Endodermal cell (in vitro differentiated cells): ENCODE measurements at regions not wholly inside any gene's neighbourhood (a gene's known extent, or its start where the extent isn't known, plus 50 kb on each side); places are given as distances from the start of the nearest gene placed in this dataset.

ENCODE experiments used
- DNase-seq: peaks from one replicate; pipeline ENCODE4 v3.0.0-alpha.2; 2017
- H3K27ac ChIP-seq: 2 replicates; pipeline ENCODE4 v1.5.1; 2013; ENCODE audit warnings: mild to moderate bottlenecking, low read depth, low read length, moderate library complexity
- H3K27me3 ChIP-seq: 2 replicates; pipeline ENCODE4 v1.6.1; 2013; ENCODE audit warnings: mild to moderate bottlenecking, low read length, moderate library complexity; ENCODE audit not compliant: insufficient read depth, control insufficient read depth, poor library complexity, severe bottlenecking
- H3K36me3 ChIP-seq: 2 replicates; pipeline ENCODE4 v1.7.0; 2013; ENCODE audit warnings: mild to moderate bottlenecking, low read length, moderate library complexity; ENCODE audit not compliant: control insufficient read depth, insufficient read depth
- H3K4me1 ChIP-seq: one replicate; pipeline ENCODE4 v1.7.0; 2013; ENCODE audit warnings: low read length; ENCODE audit not compliant: control insufficient read depth, insufficient read depth
- H3K4me3 ChIP-seq: 2 replicates; pipeline ENCODE4 v1.5.1; 2013; ENCODE audit warnings: mild to moderate bottlenecking, low read length, moderate library complexity
- H3K9ac ChIP-seq: 2 replicates; pipeline ENCODE4 v1.6.1; 2013; ENCODE audit warnings: mild to moderate bottlenecking, low read length, moderate library complexity; ENCODE audit not compliant: poor library complexity, severe bottlenecking; ENCODE audit errors: extremely low read depth
- H3K9me3 ChIP-seq: 2 replicates; pipeline ENCODE4 v1.6.1; 2013; ENCODE audit warnings: mild to moderate bottlenecking, low read length, moderate library complexity; ENCODE audit not compliant: control insufficient read depth
- H3K27ac Mint-ChIP-seq: 2 replicates; pipeline ENCODE4 v1.8.0; 2020; ENCODE audit warnings: mixed read lengths
- H3K27me3 Mint-ChIP-seq: 2 replicates; pipeline ENCODE4 v1.8.0; 2021; ENCODE audit warnings: mild to moderate bottlenecking, mixed read lengths; ENCODE audit not compliant: insufficient read depth
- H3K36me3 Mint-ChIP-seq: 2 replicates; pipeline ENCODE4 v1.8.0; 2020; ENCODE audit warnings: low read depth, mixed read lengths
- H3K4me1 Mint-ChIP-seq: 2 replicates; pipeline ENCODE4 v1.8.0; 2020; ENCODE audit warnings: mixed read lengths
- H3K4me3 Mint-ChIP-seq: 2 replicates; pipeline ENCODE4 v1.8.0; 2020; ENCODE audit warnings: mild to moderate bottlenecking, moderate library complexity, mixed read lengths
- H3K9me3 Mint-ChIP-seq: 2 replicates; pipeline ENCODE4 v1.8.0; 2020; ENCODE audit warnings: mild to moderate bottlenecking, mixed read lengths
- CTCF ChIP-seq: fragments of 200-600 bp; sonication (generic); conservative IDR thresholded peaks from 2 replicates; pipeline ENCODE4 v1.5.0; 2021; ENCODE audit warnings: antibody characterized with exemption, mild to moderate bottlenecking
- WGBS, 2 experiments: methylation state at CpG; one replicate each; pipeline versions ENCODE4 v1.1.5 to v1.1.7; 2013; ENCODE audit warnings: missing lambda C conversion rate in 2 of 2, mixed read lengths in 1 of 2; ENCODE audit not compliant: insufficient coverage in 1 of 2, insufficient read length in 1 of 2; 5-methylcytosine and 5-hydroxymethylcytosine counted together

- 57 to 67% methylated on average over 3 of the region's 3 CpGs for WGBS, 2 experiments
- H3K27me3 ChIP-seq = no peaks in the 10 kb centered on the region
- Mint-ChIP-seq H3K4me1 (no peaks in the 10 kb centered on the region), H3K36me3 (no peaks in the 10 kb centered on the region), H3K4me3 (no peak overlapping the region), H3K27ac (no peak overlapping the region), H3K9me3 (peaks cover 7% of the 10 kb centered on the region), H3K27me3 (peaks cover 2% of the 10 kb centered on the region)
- no peak for DNase-seq
- H3K9me3 ChIP-seq = no peaks in the 10 kb centered on the region
- no peak for TF ChIP-seq CTCF
- H3K9ac ChIP-seq = no peak overlapping the region
- no peaks in the 10 kb centered on the region for H3K36me3 ChIP-seq
- no peak overlapping the region for H3K27ac ChIP-seq
- H3K4me3 ChIP-seq = no peak overlapping the region
- no peaks in the 10 kb centered on the region for H3K4me1 ChIP-seq
Measured at GRCh38 chr10:128964100-128964403, 503.0 kb upstream of the MGMT start.

GRCh38 chr10:128967980-128968756 is 498.9 kb upstream of the MGMT start:
- Mint-ChIP-seq H3K4me1 (peaks cover 3% of the 10 kb centered on the region), H3K27me3 (peaks cover 2% of the 10 kb centered on the region), H3K27ac (no peak overlapping the region), H3K4me3 (no peak overlapping the region), H3K36me3 (no peaks in the 10 kb centered on the region), H3K9me3 (peaks cover 7% of the 10 kb centered on the region)
- no peak for TF ChIP-seq CTCF
- no peaks in the 10 kb centered on the region for H3K36me3 ChIP-seq
- H3K4me1 ChIP-seq = no peaks in the 10 kb centered on the region
- DNase-seq = no peak
- H3K9ac ChIP-seq = no peak overlapping the region
- 86 to 89% methylated on average over 9 to 11 of the region's 11 CpGs for WGBS, 2 experiments
- no peaks in the 10 kb centered on the region for H3K27me3 ChIP-seq
- no peak overlapping the region for H3K4me3 ChIP-seq
- no peaks in the 10 kb centered on the region for H3K9me3 ChIP-seq
- no peak overlapping the region for H3K27ac ChIP-seq

- H3K4me3 ChIP-seq = no peak overlapping the region
- H3K9me3 ChIP-seq = no peaks in the 10 kb centered on the region
- no peak overlapping the region for H3K9ac ChIP-seq
- peaks cover 2% of the 10 kb centered on the region for H3K27me3 Mint-ChIP-seq
- H3K27me3 ChIP-seq = no peaks in the 10 kb centered on the region
- WGBS, 2 experiments = 91 to 98% methylated on average over 4 to 11 of the region's 11 CpGs
- no peak overlapping the region for H3K27ac ChIP-seq
- no peaks in the 10 kb centered on the region for H3K36me3 ChIP-seq
- H3K4me1 ChIP-seq = no peaks in the 10 kb centered on the region
- peaks cover 3% of the 10 kb centered on the region for H3K4me1 Mint-ChIP-seq
- no peak overlapping the region for H3K27ac Mint-ChIP-seq
- H3K9me3 Mint-ChIP-seq = peaks cover 7% of the 10 kb centered on the region
- H3K36me3 Mint-ChIP-seq = no peaks in the 10 kb centered on the region
- no peak for DNase-seq
- H3K4me3 Mint-ChIP-seq = no peak overlapping the region
- no peak for TF ChIP-seq CTCF
Measured at GRCh38 chr10:128969551-128969950, 497.5 kb upstream of the MGMT start.
